A549 (cell line): ENCODE measurements at regions not wholly inside any gene's neighbourhood (a gene's known extent, or its start where the extent isn't known, plus 50 kb on each side); places are given as distances from the start of the nearest gene placed in this dataset.

Experiments used
- CHD4 ChIP-seq: fragments of 200-600 bp; sonication (generic); IDR thresholded peaks from 2 replicates; pipeline ENCODE4 v1.6.1; 2016; ENCODE audit warnings: antibody characterized with exemption, mild to moderate bottlenecking, borderline replicate concordance
- E2F6 ChIP-seq: IDR thresholded peaks from 2 replicates; pipeline ENCODE4 v1.6.1; 2012; ENCODE audit warnings: low read depth, borderline replicate concordance
- EP300 ChIP-seq, 2 experiments: fragments of >200 bp; sonication (Bioruptor Twin); formaldehyde crosslinking; IDR thresholded peaks; 2 replicates in 1 of 2; 3 replicates in 1 of 2; pipeline ENCODE4 v1.6.1; 2016 to 2017
- GATA3 ChIP-seq: IDR thresholded peaks from 2 replicates; pipeline ENCODE4 v1.6.1; 2012; ENCODE audit warnings: borderline replicate concordance
- KDM1A ChIP-seq: fragments of 200-600 bp; sonication (generic); IDR thresholded peaks from 2 replicates; pipeline ENCODE4 v1.6.1; 2016; ENCODE audit warnings: low read depth, mild to moderate bottlenecking
- MAX ChIP-seq: IDR thresholded peaks from 2 replicates; pipeline ENCODE4 v1.6.1; 2012
- MAZ ChIP-seq: fragments of 150-350 bp; IDR thresholded peaks from 2 replicates; pipeline ENCODE4 v1.6.1; 2014; ENCODE audit warnings: antibody characterized with exemption, low read depth, low read length, borderline replicate concordance
- MYC ChIP-seq: IDR thresholded peaks from 2 replicates; pipeline ENCODE4 v1.6.1; 2012; ENCODE audit warnings: mild to moderate bottlenecking, inconsistent platforms, low read length, improper control_type of control experiment, borderline replicate concordance
- NFE2L2 ChIP-seq: fragments of 150-350 bp; conservative IDR thresholded peaks from 2 replicates; pipeline ENCODE4 v1.6.1; 2014; ENCODE audit warnings: low read length
- POLR2A ChIP-seq: IDR thresholded peaks from 2 replicates; pipeline ENCODE4 v1.6.1; 2012; ENCODE audit warnings: mild to moderate bottlenecking, low read length
- ZC3H11A ChIP-seq: fragments of 450-650 bp; IDR thresholded peaks from 2 replicates; pipeline ENCODE4 v1.6.1; 2014; ENCODE audit warnings: antibody characterized with exemption, mild to moderate bottlenecking
- TF ChIP-seq, protein P1 (sequence below): fragments of >200 bp; sonication (Bioruptor Twin); formaldehyde crosslinking; IDR thresholded peaks from 3 replicates; pipeline ENCODE4 v1.5.1; 2016
- TF ChIP-seq, protein P2 (sequence below): fragments of 200-600 bp; sonication (generic); IDR thresholded peaks from 2 replicates; pipeline ENCODE4 v1.6.1; 2016; ENCODE audit warnings: antibody characterized with exemption, mild to moderate bottlenecking, moderate library complexity

DNA sequence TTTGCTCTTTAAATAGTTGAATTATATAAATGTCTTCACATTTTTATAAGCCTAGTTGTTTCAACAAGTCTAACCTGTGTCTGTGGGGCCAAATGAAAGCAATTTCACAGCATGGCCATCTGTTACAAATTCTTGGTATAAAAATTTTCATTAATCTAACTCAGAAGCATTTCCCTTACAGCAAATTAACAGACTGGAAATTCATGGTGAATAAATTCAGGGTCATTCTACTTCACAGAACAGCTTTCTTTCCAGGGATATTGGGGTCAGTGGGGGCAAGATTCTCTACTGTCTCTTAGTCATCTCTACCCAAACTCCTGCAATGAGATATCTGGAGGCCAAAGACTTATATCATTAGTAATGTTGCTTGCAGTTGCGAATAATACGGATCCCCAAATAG is 352.1 kb downstream of the MMUT start:
- TF ChIP-seq POLR2A (no peak), E2F6 (no peak), MAX (no peak), KDM1A (no peak), CHD4 (no peak), MAZ (no peak), NFE2L2 (no peak), GATA3 (no peak), ZC3H11A (no peak), EP300 (IDR thresholded peaks at IDR 0.05) (no peak), MYC (no peak)
- TF ChIP-seq, protein P1, sequence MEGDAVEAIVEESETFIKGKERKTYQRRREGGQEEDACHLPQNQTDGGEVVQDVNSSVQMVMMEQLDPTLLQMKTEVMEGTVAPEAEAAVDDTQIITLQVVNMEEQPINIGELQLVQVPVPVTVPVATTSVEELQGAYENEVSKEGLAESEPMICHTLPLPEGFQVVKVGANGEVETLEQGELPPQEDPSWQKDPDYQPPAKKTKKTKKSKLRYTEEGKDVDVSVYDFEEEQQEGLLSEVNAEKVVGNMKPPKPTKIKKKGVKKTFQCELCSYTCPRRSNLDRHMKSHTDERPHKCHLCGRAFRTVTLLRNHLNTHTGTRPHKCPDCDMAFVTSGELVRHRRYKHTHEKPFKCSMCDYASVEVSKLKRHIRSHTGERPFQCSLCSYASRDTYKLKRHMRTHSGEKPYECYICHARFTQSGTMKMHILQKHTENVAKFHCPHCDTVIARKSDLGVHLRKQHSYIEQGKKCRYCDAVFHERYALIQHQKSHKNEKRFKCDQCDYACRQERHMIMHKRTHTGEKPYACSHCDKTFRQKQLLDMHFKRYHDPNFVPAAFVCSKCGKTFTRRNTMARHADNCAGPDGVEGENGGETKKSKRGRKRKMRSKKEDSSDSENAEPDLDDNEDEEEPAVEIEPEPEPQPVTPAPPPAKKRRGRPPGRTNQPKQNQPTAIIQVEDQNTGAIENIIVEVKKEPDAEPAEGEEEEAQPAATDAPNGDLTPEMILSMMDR: no peak
- TF ChIP-seq, protein P2, sequence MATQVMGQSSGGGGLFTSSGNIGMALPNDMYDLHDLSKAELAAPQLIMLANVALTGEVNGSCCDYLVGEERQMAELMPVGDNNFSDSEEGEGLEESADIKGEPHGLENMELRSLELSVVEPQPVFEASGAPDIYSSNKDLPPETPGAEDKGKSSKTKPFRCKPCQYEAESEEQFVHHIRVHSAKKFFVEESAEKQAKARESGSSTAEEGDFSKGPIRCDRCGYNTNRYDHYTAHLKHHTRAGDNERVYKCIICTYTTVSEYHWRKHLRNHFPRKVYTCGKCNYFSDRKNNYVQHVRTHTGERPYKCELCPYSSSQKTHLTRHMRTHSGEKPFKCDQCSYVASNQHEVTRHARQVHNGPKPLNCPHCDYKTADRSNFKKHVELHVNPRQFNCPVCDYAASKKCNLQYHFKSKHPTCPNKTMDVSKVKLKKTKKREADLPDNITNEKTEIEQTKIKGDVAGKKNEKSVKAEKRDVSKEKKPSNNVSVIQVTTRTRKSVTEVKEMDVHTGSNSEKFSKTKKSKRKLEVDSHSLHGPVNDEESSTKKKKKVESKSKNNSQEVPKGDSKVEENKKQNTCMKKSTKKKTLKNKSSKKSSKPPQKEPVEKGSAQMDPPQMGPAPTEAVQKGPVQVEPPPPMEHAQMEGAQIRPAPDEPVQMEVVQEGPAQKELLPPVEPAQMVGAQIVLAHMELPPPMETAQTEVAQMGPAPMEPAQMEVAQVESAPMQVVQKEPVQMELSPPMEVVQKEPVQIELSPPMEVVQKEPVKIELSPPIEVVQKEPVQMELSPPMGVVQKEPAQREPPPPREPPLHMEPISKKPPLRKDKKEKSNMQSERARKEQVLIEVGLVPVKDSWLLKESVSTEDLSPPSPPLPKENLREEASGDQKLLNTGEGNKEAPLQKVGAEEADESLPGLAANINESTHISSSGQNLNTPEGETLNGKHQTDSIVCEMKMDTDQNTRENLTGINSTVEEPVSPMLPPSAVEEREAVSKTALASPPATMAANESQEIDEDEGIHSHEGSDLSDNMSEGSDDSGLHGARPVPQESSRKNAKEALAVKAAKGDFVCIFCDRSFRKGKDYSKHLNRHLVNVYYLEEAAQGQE: no peak
